Astrocyte of the cerebellum (primary cell): ENCODE measurements at regions not wholly inside any gene's neighbourhood (a gene's known extent, or its start where the extent isn't known, plus 50 kb on each side); places are given as distances from the start of the nearest gene placed in this dataset.

Source experiments
- DNase-seq: peaks from one replicate; pipeline ENCODE4 v3.0.0-alpha.2; 2011; ENCODE audit warnings: low read depth
- H3K4me3 ChIP-seq: 2 replicates; pipeline ENCODE4 v1.5.1; 2011; ENCODE audit warnings: mild to moderate bottlenecking, low read depth, low read length, moderate library complexity
- CTCF ChIP-seq: IDR thresholded peaks from 2 replicates; pipeline ENCODE4 v1.5.1; 2012; ENCODE audit warnings: low read length, low read depth, moderate library complexity, mild to moderate bottlenecking; ENCODE audit errors: missing control alignments
- in situ Hi-C: cut with HindIII; loops from 2 replicates; pipeline ENCODE4 v1.10.0; 2017; ENCODE audit warnings: low sequenced_read_pairs

- TF ChIP-seq CTCF, result no peak
- no peak for DNase-seq
- H3K4me3 ChIP-seq, result no peak overlapping the region
- in situ Hi-C loops, result no loop called here
Observed at GRCh38 chr12:107557589-107558100, 128.0 kb upstream of the PWP1 start.

GRCh38 chr12:107558141-107558815 lies 127.3 kb upstream of the PWP1 start:
- no peak for TF ChIP-seq CTCF
- no peak overlapping the region for H3K4me3 ChIP-seq
- no peak for DNase-seq
- in situ Hi-C loops, result no loop called here

GRCh38 chr12:107558816-107559382 lies 126.7 kb upstream of the PWP1 start:
- TF ChIP-seq CTCF, result no peak
- no peak for DNase-seq
- in situ Hi-C loops, result no loop called here
- H3K4me3 ChIP-seq, result no peak overlapping the region

DNA sequence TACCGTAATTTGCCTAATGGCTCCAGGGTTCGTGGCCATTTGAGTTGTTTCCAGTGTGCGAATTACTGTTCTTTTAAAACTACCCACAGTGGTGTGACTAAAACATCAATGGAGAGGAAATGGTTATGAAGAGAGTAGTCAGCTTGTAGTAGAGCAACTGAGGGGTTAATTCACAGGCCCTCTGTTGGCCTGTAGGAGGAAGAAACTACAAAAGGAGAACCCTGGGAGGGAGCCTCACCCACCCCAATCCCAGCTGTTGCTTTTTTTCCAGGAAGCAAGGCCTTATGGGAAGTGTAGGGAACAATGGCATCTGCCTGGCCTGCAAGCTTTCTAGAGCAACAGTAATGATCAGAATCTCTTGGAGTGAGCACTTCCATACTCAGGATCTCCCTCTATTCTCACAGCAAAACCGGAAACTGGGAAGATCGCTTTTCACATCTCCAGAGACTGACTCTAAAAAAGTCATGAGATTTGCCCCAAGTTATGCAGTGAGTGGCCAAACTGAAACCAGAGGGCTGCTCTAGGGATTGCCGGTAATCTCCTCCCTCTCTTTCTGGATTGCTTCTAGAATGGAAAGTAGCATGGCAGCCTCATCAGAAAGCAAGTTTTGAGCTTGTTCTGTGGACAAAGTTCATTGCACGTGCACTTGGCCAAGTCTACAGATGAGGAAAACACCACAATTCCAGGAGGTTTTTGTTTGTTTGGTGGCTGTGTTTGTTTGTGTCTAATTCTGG lies 125.3 kb upstream of the PWP1 start:
- no peak for TF ChIP-seq CTCF
- H3K4me3 ChIP-seq, result no peak overlapping the region
- DNase-seq, result no peak
- in situ Hi-C loops, result no loop called here

DNA sequence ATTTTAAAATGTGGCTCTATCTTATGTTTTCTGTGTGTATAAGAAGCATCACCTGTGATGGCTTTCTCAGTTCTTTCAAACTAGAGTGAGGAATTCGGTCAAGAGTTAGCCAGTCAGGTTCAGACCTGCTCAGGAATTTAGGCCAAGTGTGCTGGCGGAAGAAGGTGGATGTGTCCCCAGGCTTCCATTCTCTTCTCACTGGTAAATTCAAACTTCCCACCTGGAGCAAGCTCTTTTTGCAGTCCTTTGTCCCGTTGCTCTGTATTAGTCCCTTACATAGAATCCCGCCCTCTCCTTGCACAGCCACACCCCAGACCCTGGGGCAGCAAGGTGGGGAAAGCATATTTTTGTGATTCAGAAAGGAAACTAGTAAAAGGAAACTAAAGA lies 124.7 kb upstream of the PWP1 start:
- no peak for DNase-seq
- in situ Hi-C loops, result no loop called here
- TF ChIP-seq CTCF, result no peak
- H3K4me3 ChIP-seq, result no peak overlapping the region

DNA sequence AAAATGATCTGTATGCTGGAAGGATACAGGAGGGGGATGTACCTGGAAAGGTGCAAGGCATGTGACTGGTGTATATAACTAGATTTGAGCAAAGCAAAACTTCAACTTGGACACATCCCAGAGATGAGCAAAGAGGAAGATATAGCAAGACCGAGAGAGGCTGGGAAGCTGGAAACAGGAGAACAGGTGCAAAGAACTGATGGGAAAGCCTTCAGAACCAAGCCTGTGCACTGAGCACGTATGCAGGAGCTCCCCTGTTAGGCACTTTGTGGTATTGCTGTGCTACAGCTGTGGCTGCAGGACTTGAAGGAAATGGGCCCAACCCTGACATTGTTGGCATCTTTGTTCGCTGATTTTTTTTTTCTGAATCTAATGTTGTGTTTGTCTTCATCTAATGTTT lies 120.7 kb upstream of the PWP1 start:
- DNase-seq, result no peak
- in situ Hi-C loops, result no loop called here
- peak; percentile 54 for TF ChIP-seq CTCF
- no peak overlapping the region for H3K4me3 ChIP-seq
